ENCODE measurements at regions not wholly inside any gene's neighbourhood (a gene's known extent, or its start where the extent isn't known, plus 50 kb on each side); places are given as distances from the start of the nearest gene placed in this dataset.

DNA sequence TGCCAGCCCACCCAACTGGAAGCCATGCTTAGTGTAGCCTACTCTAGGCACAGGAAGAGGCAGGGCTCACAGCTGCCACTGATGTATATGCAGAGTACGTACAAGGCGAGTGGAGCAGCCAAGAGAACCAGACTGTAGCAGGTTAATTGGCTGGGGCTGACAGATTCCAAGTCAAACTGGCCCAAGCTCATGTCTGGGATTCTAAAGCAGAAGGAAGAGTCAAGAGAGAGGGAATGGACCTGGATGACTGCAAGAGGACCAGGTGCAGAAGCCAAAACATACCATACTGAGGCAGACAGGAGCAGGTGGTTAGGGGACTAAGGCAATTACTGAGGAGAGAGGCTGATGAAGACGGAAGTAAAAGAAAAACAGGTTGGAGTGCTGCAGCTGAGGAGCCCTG lies 51.3 kb upstream of the LRRN2 start:
- no peak for DNase-seq (ENCODE audit: low read depth)

DNA sequence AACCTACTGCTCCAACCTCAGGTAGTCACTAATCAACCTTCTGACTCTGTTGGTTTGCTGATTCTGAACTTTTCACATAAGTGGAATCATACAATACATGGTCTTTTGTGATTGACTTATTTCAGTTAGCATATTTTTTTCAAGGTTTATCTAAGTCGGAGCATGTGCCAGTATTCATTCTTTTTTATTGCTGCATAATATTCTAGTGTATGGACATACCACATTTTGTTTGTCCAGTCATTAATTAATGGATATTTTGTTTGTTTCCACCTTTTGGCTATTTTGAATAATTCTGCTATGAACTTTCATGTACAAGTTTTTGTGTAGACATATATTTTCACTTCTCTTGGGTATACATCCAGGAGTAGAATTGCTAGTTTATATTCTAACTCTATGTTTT lies 53.0 kb upstream of the LRRN2 start:
- no peak for DNase-seq (ENCODE audit: low read depth)

DNA sequence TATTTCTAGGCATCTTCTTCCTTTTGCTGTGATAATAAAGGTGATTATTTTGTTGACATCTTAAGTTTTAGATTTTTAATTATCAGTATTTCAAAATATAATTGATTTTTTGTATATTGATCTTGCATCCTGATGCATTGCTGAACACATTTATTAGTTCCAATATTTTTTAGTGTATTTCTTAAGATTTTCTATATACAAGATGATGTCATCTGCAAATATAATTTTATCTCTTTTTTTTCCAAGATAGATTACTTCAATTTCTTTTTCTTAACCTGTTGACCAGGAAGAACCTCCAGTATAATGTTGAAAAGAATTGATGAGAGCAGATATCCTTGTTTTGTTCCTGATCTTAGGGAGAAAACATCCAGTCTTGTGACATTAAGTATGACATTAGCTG lies 54.8 kb upstream of the LRRN2 start:
- DNase-seq (ENCODE audit: low read depth): no peak

DNA sequence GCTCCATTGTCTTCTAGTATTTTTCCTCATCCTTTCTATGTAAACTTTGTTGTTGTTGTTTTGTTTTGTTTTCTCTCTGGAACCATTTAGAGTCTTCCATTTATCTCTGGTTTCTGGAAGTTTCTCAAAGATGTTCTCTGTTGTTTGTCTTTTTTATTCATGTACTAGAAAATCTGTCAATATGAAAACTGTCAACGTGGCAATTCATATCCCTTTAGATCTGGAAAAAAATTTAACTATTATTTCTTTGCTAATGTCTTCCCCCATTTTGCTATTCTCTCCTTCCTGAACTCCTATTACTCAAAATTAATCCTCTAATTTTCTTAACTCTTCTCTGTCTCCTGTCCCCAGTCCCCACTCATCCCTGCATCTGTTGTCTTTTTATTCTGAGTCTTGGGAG lies 55.9 kb upstream of the LRRN2 start:
- no peak for DNase-seq (ENCODE audit: low read depth)

DNA sequence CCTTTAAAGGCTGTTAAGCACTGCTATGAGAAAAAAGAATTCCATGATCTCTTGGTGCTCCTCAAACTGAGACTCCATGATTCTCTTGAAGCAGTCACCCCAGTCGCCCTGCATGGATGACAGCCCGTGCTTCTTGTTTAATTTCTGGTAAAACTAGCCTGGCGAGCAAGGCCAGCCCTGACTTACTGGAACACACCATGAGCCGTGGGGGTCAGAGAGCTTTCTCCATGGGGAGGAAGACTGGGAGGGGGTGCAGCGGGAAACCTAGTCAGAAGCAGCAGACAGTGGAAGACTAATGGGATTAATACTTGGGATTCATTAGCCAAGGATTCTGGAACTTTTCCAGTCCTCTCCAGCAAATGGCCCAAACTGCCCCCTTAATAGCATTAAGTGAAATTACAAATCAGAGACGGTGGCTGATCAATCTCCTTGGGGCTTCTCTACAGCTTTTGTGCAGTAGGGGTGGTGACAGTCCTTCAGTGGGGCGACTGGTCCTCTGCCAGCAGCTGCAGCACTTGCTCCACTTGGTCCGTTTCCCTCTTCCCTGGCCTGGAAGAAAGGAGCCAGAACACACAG lies 57.2 kb upstream of the LRRN2 start:
- no peak for DNase-seq (ENCODE audit: low read depth)

DNA sequence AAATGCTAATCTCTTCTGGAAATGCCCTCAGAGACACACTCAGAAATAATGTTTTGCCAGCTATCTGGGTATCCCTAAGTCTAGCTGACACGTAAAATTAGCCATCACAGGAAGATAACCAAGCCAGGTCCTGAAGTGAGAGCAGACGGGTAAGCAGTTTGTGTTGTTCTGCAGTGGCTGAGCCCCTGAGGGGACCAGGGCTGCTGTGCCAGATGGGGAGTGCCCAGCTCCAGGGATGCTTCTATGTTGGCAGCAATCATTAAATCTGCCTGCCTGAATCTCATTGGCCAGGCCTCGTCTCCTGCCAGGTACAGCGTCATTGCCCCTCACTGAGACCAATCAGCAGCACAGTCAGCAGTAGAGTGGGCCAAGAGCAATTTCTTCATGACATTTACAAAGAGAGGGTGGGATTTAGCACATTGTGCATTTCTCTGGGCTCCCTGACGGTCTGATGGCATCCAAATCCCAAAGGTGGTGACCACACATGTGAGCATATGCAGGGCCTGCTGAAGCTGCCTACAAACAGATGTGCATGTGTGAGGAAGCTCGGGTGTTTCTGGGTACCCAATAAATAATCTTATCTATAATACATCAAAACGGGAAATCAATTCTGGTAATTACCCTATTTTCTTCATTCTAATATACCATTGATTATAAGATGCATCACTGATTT lies 58.7 kb upstream of the LRRN2 start:
- no peak for DNase-seq (ENCODE audit: low read depth)

DNA sequence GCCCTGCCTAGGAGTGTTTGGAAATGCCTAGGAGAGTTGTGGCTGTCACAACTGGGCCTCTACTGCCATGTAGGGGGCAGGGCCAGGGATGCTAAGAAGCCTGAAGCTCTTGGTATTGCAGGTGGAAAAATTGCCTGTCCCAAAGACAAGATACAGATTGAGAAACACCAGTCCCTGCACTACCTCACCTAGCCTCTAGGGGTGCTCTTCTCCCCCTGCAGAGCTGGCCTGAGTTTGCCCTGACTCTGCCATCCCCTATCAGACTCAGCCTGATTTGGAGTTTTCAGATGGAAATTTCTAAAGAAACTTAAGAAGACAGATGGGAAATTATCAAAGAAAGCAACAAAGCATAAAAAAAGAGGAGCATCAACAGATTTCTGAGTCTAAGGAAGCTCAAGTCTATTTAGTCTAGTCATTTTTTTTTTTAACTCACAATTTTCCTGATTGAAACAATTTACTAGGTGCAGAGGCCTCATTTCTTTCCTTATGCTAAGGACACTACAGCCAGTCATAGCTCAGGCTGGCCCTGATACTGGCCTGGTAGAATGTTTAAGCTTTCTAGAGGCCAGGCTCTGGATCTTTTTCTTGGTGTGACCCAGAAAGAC lies 61.4 kb upstream of the LRRN2 start:
- DNase-seq (ENCODE audit: low read depth): peak; percentile 44

DNA sequence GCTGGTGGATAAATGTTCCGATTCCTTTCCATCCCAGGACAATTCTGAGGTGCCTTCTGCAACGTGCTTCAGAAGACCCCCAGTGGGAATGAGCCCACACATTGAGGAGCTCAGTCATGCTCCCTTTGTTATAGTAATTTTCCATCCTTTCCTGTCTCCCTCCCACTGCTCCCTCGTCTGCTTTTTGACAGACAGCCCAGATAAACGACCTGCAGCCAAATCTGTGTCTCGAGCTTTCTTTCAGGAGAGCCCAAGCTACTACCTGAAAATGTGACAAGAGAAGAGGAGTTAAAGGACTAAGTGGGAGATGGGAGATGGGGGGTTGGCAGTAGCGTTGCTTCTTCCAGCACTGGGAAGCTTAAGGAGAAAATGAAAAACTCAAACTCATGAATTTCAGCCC lies 65.9 kb upstream of the LRRN2 start:
- no peak for DNase-seq (ENCODE audit: low read depth)

DNA sequence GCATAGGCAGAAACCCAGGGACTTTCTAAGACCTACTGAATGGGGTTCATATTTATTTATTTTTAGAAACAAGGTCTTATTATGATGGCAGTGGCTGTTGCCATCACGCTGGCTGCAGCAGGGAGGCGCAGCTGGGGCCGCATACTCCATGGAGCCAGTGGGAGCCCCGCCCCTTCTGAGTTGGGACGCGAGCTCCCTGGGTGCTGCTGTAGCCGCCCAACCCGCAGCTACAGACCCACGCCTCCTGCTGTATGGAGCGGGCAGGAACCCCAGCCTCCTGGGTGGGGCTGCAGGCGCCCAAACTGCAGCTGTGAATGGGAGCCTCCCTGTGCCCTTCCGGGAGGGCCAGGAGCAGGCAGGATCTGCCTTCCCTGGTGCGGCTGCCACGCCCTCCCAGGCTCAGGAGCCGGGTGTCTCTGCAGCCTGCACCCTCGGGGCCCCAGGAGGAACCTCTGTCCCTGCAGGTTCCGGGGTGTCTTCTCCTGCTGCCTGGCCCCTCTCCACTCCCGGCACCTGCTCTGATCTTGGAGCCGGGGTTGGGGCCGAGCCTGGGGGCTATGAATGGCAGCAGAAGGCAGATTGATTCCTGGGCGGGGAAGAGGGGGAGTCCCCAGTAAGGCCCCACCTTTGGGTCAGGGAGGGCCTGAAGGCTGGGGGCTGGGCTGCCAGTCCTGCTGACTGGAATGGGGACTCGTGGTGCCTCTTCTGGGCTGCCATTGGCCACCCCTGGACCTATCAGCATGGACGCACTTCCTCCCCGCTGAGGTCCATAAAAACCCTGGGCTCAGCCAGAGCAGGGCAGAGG lies 66.5 kb upstream of the LRRN2 start:
- no peak for DNase-seq (ENCODE audit: low read depth)

DNA sequence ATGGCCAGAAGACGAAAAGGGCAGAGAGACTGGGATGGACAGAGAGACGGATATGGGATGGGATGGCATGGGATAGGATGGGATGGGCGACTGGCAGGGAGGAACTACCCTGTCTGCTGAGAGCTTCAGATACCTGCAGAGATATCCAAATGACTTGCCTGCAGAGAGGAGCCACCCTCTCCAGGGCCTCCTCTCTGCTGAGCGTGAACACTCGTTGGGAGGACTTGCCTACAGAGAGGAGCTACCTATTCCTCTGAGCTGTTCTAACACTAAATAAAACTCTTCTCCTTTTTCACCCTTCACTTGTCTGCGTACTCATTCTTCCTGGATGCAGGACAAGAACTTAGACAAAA lies 67.1 kb upstream of the LRRN2 start:
- no peak for DNase-seq (ENCODE audit: low read depth)

DNA sequence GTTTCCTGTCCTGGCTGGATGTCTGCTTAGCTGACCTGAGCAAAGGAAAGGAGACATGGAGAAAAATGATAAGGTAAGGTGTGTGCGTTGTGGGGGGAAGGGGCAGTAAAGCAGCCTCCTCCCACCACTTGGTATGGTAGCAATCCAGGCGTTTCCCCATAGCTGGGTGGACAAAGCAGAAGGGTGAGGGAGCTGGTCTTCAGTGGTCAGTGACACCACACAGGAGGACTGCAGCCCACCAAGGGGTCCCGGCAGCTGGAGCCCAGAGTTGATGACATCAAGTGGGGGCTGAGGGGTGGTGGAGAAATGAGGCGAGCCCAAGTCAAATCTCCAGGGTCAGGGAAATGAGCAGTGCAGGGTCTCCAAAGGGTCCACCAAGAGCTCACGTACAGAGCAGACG lies 69.3 kb upstream of the LRRN2 start:
- DNase-seq (ENCODE audit: low read depth): no peak

DNA sequence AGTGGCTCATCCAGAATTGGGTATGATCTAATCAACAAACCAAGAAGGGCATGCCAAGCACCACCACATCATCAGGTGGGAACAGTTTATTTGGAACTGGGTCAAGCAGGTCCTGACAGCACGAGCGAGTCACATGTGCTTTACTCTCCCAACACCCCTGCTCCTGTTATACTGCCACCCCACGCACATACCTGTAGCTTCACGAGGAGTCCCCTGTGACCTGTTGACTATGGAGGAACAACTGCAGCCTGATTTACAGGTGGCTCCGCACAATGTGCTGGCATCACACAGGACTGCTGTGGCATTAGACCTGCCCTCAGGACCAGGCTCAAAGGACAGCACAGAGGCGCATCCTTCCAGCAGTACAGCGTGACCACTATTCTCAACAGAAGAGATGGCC lies 70.8 kb upstream of the LRRN2 start:
- DNase-seq (ENCODE audit: low read depth): no peak

DNA sequence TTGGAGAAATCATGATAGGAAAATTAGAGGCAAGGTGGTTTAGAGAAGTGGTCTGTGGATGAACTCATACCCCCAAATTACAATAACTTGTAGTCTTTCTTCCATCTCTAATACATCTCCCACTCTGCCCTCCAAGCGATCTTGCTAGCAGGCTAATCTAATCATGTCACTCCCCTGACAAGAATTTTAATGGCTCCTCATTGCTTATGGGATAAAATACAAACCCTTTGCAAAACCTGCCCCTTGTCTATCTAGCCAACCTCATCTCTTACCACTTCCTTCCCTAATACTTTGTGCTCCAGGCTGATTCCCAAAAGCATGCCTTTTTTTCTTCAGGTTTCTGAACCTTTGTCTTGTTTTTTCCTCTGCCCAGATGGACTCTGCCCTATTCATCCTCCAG lies 71.3 kb upstream of the LRRN2 start:
- no peak for DNase-seq (ENCODE audit: low read depth)

DNA sequence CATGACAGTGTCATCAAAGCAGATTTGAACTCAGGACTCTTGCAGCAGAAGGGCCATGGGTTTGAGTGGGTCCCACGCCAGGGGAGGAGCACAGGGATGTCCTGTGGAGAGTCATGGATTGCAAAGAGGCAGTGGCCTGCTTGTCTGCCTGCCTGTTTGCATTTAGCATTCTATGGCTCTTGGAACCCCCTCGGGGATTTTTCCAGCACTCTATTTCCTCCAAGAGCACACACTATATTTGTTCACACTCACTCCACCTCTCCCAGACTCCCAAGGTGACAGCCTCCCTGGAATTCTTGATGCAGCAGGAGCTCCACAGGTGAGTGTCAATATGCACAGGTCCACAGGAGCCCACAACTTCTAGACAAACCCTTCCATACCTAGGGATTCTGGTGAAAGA lies 73.1 kb upstream of the LRRN2 start:
- DNase-seq (ENCODE audit: low read depth): no peak

DNA sequence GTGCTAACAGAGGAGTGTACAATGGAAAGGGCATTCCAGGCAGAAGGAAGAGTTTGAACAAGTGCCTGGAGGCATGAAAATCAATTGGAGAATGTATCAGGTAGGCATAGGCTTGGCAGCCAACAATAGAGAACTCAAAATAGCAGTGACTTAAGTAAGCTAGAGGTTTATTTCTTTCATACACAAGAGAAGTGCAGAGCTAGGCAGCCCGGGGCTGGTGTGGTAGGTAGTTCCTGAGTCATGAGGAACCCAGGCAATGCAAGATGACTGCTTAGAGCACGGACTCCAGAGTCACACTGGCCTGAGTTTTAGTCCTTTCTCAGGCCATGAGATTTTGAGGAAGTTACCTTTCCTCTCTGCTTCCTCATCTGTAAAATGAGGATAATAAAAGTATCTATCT lies 74.8 kb upstream of the LRRN2 start:
- no peak for DNase-seq (ENCODE audit: low read depth)

DNA sequence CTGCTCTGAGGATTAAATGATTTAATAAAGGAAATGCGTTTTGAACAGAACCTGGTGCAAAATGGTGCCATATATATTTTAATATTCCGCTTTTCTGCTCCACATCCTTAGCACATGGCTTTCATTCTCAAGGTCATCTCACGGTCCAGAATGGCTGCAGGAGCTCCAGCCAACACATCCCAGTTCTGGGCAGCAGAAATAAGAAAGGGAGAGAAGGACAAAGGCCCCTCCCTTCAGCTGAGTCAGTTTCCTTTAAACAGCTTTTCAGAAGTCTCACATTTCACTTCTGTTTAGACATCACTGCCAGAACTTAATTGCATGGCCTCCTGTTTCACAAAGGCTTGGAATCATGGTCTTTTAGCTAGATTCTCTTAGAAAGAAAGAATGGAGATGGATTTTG lies 75.2 kb upstream of the LRRN2 start:
- DNase-seq (ENCODE audit: low read depth): no peak

DNA sequence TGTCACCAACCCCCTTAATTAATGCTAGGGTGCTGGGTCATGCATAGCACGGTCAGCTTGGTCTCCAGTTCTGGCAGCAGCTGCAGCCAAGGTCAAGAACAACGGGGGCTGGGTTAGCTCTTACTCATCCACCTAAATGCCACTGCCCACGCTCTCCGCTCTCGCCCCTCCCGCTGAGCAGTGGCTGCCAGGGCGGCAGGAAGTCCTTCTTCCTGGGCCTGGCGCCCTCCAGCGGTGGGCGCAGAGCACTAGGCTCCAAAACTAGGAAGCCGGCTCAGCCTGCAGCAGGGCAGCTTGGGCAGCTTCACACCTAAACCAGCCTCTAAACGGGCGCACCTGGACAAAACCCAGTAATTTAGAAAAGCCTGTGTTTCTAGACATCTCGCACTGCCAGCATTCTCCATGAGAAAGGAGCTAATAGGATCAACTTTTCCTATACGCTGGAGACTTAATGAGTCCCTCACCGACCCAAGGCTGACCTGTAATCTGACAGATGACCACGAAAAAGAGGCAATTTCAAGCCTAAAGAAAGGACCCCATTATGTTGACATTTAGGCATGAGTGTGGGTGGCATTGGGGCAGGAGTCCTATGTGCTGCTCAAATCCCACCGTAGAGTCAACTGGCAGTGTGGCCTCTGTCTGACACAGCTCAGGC lies 78.4 kb upstream of the LRRN2 start:
- peak; percentile 59 for DNase-seq (ENCODE audit: low read depth)

DNA sequence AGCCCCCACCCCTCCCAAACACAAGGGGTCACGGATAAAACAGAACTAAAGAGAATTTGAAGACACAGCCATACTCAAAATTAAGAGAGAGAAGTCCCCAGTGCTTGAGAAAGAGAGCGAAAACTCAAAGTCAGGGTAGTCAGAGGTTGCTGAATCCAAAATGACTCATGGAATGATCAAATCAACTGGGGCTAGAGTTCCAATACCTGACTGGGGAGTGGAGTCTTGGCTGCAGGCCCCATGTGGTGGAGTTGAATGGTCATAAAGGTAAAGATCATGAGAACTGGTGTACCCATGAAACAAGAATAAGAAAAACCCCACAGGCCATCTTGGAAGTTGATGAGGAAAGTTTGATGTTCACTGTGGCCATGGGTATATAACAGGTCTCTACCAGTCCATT lies 84.5 kb upstream of the LRRN2 start:
- DNase-seq (ENCODE audit: low read depth): no peak

DNA sequence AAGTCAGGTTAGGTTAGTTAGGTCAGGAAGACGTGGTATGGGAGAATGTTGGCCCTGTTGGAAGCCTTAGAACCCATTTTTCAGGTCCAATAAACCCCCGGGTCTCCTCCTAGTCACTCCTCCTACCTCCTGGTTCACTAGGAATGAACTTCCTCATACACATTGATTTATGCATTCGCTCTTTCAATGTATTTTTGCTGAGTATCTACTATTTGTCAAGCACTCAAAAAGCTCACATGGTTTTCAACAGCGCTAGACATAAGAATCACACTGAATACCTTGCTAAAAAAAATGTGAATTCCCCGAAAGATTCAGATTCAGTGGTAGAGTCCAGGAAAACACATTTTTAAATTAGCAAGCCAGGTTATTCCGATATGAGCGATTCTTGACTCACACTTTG lies 85.8 kb upstream of the LRRN2 start:
- DNase-seq (ENCODE audit: low read depth): no peak

DNA sequence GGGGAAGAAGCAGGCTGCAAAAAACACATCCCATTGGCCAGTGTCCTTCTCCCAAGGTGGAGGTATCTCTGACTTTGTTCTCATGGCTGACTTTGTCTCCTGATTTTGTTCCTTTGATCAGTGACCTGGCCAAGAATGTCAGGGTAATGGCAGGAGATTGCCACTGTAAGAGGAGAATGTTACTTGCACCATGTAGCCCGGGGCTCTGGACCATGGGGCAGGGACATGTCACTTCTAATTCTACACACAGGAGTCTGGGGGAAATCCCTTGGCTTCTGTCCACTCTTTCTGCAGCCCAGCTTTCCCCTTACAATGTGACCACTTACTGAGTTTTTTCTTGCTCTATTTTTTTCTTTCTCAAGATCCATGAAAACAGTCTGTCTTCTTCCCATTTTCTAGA lies 87.7 kb upstream of the LRRN2 start:
- no peak for DNase-seq (ENCODE audit: low read depth)

DNA sequence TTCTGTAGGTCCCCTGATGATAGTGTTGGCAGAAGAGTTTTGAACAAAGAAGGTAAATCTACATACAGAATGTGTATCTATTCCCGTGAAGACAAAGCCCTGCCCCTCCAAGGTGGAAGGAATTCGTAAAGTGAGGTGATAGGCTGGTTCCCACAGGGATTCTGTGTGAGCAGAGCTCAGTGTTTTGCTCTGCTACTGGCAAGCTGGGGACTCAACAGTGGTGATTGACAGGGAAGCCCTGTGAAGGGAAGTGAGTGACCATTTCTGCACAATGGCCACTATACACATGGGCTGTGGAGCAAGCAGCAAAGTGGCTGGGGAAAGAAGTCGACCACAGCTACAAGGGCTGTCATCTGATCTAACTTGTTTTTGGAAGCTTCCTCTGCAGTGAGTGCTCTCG lies 90.0 kb upstream of the LRRN2 start:
- DNase-seq (ENCODE audit: low read depth): no peak

DNA sequence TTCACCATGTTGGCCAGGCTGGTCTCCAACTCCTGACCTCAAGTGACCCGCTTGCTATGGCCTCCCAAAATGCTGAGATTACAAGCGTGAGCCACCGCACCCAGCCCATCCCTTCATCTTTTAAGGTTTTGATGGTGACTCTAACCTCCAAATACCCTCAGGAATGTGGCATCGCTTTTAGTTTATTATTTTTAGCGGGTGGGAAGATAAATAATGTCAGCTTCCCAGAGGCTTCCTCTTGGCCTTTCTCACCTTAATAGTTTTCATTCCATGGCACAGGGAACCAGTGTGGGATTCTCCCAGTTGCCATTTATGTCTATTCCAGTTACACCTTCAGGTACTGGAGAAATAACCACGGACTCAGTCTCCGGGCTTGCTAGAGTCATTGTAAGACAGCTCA lies 92.1 kb upstream of the LRRN2 start:
- DNase-seq (ENCODE audit: low read depth): no peak

DNA sequence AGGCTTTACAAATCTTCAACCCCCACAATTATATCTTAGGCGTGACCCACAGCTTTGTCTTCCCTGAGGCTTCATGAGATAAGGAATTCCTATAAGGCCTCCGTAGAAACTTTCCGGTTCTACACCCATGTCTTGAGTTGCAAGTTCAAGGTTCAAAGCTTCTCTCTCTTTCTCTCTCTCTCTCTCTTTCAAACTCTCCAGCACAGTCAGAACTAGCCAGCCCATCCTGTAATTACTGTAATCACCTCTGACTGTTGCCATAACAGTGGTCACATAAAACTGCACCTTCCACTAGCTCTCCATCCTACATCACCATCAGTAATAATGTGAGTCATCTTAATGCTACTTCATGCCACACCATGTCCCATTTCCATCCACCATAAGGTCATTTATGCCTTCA lies 90.0 kb upstream of the NFASC start:
- DNase-seq (ENCODE audit: low read depth): no peak

Measured in activated T-cell treated with anti-CD3 and anti-CD28 coated beads for 1 hour (primary cell).